Liver (tissue), 8 donors: ENCODE measurements at regions not wholly inside any gene's neighbourhood (a gene's known extent, or its start where the extent isn't known, plus 50 kb on each side); places are given as distances from the start of the nearest gene placed in this dataset.

Experiments
- DNase-seq: peaks from one replicate; pipeline ENCODE4 v3.0.0-alpha.2; 2017; ENCODE audit warnings: low spot score
- H3K27ac ChIP-seq, 2 donors: one replicate each; pipeline ENCODE4 v1.7.0; 2013; ENCODE audit warnings: inconsistent platforms in 2 of 2, low read length in 2 of 2, control low read depth in 1 of 2, low read depth in 1 of 2, mild to moderate bottlenecking in 1 of 2
- H3K27me3 ChIP-seq, 4 donors: one replicate each; pipeline versions ENCODE4 v1.6.1 to v1.7.0; 2013; ENCODE audit warnings: low read length in 3 of 4, inconsistent platforms in 1 of 4, mild to moderate bottlenecking in 1 of 4, moderate library complexity in 1 of 4; ENCODE audit not compliant: control insufficient read depth in 4 of 4, insufficient read depth in 4 of 4
- H3K36me3 ChIP-seq, 4 donors: one replicate each; pipeline versions ENCODE4 v1.6.1 to v1.7.0; 2013; ENCODE audit warnings: low read length in 3 of 4, mild to moderate bottlenecking in 3 of 4, low read depth in 1 of 4, moderate library complexity in 1 of 4; ENCODE audit not compliant: control insufficient read depth in 4 of 4, insufficient read depth in 3 of 4
- H3K4me1 ChIP-seq, 4 donors: one replicate each; pipeline versions ENCODE4 v1.6.1 to v1.7.0; 2013; ENCODE audit warnings: low read length in 3 of 4, mild to moderate bottlenecking in 3 of 4, moderate library complexity in 1 of 4; ENCODE audit not compliant: control insufficient read depth in 4 of 4, insufficient read depth in 4 of 4
- H3K4me3 ChIP-seq, 3 donors: one replicate each; pipeline versions ENCODE4 v1.6.1 to v1.7.0; 2013; ENCODE audit warnings: low read length in 3 of 3, control low read depth in 1 of 3, low read depth in 1 of 3, mild to moderate bottlenecking in 1 of 3
- H3K9ac ChIP-seq, 2 donors: one replicate each; pipeline ENCODE4 v1.7.0; 2013; ENCODE audit warnings: low read length in 2 of 2, mild to moderate bottlenecking in 2 of 2, moderate library complexity in 2 of 2, control low read depth in 1 of 2, low read depth in 1 of 2
- H3K9me3 ChIP-seq, 4 donors: one replicate each; pipeline versions ENCODE4 v1.6.1 to v1.7.0; 2013; ENCODE audit warnings: low read length in 3 of 4; ENCODE audit not compliant: control insufficient read depth in 4 of 4
- EGR1 ChIP-seq, 2 donors: IDR thresholded peaks; 2 replicates each; pipeline ENCODE4 v1.6.1; 2016 to 2018; ENCODE audit warnings: antibody characterized with exemption in 2 of 2, low read depth in 2 of 2
- FOXA1 ChIP-seq: IDR thresholded peaks from 2 replicates; pipeline ENCODE4 v1.6.1; 2016; ENCODE audit warnings: antibody characterized with exemption
- FOXA2 ChIP-seq: IDR thresholded peaks from 2 replicates; pipeline ENCODE4 v1.6.1; 2016; ENCODE audit warnings: antibody characterized with exemption
- GABPA ChIP-seq, 2 donors: IDR thresholded peaks in 1 of 2; conservative IDR thresholded peaks in 1 of 2; 2 replicates each; pipeline ENCODE4 v1.6.1; 2016; ENCODE audit warnings: antibody characterized with exemption in 2 of 2, mild to moderate bottlenecking in 1 of 2, moderate library complexity in 1 of 2
- HNF4A ChIP-seq, 2 donors: conservative IDR thresholded peaks; 2 replicates each; pipeline ENCODE4 v1.6.1; 2016; ENCODE audit warnings: antibody characterized with exemption in 2 of 2, mild to moderate bottlenecking in 2 of 2
- NR2F2 ChIP-seq: IDR thresholded peaks from 2 replicates; pipeline ENCODE4 v1.6.1; 2016; ENCODE audit warnings: antibody characterized with exemption
- RAD21 ChIP-seq, 2 donors: IDR thresholded peaks; 2 replicates each; pipeline ENCODE4 v1.6.1; 2016; ENCODE audit warnings: antibody characterized with exemption in 2 of 2, mild to moderate bottlenecking in 2 of 2
- RXRA ChIP-seq, 2 donors: IDR thresholded peaks; 2 replicates each; pipeline ENCODE4 v1.6.1; 2017 to 2018; ENCODE audit warnings: antibody characterized with exemption in 2 of 2, mild to moderate bottlenecking in 1 of 2
- SP1 ChIP-seq: IDR thresholded peaks from 2 replicates; pipeline ENCODE4 v1.6.1; 2018; ENCODE audit warnings: antibody characterized with exemption, mild to moderate bottlenecking
- TAF1 ChIP-seq: conservative IDR thresholded peaks from 2 replicates; pipeline ENCODE4 v1.6.1; 2016; ENCODE audit warnings: antibody characterized with exemption, mild to moderate bottlenecking
- YY1 ChIP-seq: IDR thresholded peaks from 2 replicates; pipeline ENCODE4 v1.6.1; 2016; ENCODE audit warnings: antibody characterized with exemption, mild to moderate bottlenecking
- WGBS: extraction: QIAGEN DNeasy Blood & Tissue Kit; methylation state at CpG from one replicate; pipeline ENCODE4 v1.1.7; 2013; 5-methylcytosine and 5-hydroxymethylcytosine counted together
- TF ChIP-seq, protein P1 (sequence below): IDR thresholded peaks from 2 replicates; pipeline ENCODE4 v1.6.1; 2016; ENCODE audit warnings: antibody characterized with exemption, mild to moderate bottlenecking
- TF ChIP-seq, protein P2 (sequence below): IDR thresholded peaks from 2 replicates; pipeline ENCODE4 v1.6.1; 2016; ENCODE audit warnings: antibody characterized with exemption
- TF ChIP-seq, protein P3 (sequence below): IDR thresholded peaks from 2 replicates; pipeline ENCODE4 v1.6.1; 2016; ENCODE audit warnings: antibody characterized with exemption
- TF ChIP-seq, protein P4 (sequence below): fragments of 150-350 bp; IDR thresholded peaks from 2 replicates; pipeline ENCODE4 v1.5.1; 2017; ENCODE audit warnings: improper control_type of control experiment, low read depth, low read length; ENCODE audit not compliant: missing input control
- donor health status: healthy.
- donor health status: healthy.
- donor health status: healthy.
- donor health status: healthy.
- donor health status: healthy.

DNA sequence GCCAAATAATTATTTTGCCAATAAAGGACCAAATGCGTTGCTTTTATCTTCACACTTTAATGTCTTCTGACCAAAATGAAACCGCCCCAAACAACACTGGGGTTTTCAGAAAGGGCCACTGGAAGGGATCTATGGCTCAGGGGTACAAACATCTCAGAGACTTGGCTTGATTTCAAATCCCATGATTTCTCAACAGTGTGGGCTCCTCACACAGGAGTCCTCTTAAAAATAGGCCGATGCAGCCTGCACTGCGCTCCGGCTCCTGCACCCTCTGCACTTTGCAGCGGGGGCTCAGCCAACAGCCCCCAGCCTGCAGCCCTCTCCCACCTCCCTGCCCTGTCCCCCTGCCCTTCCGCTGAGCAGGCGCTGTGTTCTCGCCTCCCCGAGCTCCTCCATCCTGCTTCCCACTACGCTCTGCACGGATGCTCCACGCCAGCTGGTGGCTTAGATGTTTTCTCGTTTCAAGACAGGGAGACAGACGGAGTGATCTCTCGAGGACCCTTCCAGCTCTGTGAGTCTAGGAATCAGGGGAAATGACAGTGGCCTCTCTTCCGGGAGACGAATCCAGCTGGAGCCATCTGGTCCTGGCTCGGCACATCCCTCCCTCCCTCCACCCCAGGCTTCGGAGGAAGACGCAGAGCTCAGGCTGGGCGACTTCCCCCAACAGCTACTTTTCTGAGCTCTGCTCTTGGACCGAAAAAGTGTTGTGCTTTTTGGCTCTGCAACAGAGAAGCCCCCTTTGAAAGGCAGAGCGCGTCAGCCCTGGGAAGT, 71.4 kb downstream of the KCNF1 start:
- no peak overlapping the region for H3K9ac ChIP-seq
- WGBS, result 70% methylated on average over 25 of the region's 25 CpGs
- no peak overlapping the region for H3K4me3 ChIP-seq
- no peaks in the 10 kb centered on the region for H3K9me3 ChIP-seq
- no peak for DNase-seq
- no peaks in the 10 kb centered on the region for H3K27me3 ChIP-seq
- H3K27ac ChIP-seq, result peak overlapping the region; percentile 17 to 54
- H3K36me3 ChIP-seq, result no peaks in the 10 kb centered on the region
- no peaks in the 10 kb centered on the region for H3K4me1 ChIP-seq
- TF ChIP-seq HNF4A (conservative IDR thresholded peaks at IDR 0.05) (no peak), SP1 (peak; percentile 17), TAF1 (no peak), RXRA (IDR thresholded peaks at IDR 0.05) (no peak)
- TF ChIP-seq, protein P1, sequence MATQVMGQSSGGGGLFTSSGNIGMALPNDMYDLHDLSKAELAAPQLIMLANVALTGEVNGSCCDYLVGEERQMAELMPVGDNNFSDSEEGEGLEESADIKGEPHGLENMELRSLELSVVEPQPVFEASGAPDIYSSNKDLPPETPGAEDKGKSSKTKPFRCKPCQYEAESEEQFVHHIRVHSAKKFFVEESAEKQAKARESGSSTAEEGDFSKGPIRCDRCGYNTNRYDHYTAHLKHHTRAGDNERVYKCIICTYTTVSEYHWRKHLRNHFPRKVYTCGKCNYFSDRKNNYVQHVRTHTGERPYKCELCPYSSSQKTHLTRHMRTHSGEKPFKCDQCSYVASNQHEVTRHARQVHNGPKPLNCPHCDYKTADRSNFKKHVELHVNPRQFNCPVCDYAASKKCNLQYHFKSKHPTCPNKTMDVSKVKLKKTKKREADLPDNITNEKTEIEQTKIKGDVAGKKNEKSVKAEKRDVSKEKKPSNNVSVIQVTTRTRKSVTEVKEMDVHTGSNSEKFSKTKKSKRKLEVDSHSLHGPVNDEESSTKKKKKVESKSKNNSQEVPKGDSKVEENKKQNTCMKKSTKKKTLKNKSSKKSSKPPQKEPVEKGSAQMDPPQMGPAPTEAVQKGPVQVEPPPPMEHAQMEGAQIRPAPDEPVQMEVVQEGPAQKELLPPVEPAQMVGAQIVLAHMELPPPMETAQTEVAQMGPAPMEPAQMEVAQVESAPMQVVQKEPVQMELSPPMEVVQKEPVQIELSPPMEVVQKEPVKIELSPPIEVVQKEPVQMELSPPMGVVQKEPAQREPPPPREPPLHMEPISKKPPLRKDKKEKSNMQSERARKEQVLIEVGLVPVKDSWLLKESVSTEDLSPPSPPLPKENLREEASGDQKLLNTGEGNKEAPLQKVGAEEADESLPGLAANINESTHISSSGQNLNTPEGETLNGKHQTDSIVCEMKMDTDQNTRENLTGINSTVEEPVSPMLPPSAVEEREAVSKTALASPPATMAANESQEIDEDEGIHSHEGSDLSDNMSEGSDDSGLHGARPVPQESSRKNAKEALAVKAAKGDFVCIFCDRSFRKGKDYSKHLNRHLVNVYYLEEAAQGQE, result no peak
- TF ChIP-seq, protein P2, sequence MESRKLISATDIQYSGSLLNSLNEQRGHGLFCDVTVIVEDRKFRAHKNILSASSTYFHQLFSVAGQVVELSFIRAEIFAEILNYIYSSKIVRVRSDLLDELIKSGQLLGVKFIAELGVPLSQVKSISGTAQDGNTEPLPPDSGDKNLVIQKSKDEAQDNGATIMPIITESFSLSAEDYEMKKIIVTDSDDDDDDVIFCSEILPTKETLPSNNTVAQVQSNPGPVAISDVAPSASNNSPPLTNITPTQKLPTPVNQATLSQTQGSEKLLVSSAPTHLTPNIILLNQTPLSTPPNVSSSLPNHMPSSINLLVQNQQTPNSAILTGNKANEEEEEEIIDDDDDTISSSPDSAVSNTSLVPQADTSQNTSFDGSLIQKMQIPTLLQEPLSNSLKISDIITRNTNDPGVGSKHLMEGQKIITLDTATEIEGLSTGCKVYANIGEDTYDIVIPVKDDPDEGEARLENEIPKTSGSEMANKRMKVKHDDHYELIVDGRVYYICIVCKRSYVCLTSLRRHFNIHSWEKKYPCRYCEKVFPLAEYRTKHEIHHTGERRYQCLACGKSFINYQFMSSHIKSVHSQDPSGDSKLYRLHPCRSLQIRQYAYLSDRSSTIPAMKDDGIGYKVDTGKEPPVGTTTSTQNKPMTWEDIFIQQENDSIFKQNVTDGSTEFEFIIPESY, result no peak
- TF ChIP-seq, protein P3, sequence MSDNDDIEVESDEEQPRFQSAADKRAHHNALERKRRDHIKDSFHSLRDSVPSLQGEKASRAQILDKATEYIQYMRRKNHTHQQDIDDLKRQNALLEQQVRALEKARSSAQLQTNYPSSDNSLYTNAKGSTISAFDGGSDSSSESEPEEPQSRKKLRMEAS, result no peak

DNA sequence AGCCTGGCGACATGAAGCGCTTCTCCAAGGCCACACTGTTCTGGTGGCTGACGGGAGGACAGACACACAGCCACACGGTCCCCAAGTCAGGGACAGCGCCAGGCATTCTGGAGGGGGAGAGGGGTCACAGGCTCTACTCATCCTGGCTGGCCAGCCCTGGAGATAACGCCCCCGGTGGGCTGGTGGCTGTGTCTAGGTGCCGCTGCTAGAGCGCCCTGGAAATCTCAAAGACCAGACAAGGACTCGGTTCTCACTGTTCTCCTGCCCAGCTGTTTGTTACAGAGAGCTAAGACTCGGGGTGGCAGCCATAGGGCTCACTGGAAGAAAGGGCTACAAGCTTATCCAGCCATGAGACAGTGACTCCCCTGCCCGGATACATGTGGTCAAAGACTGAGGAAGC, 72.0 kb downstream of the KCNF1 start:
- Histone ChIP-seq H3K4me3 (no peak overlapping the region), H3K27ac (peak overlapping the region in 1 of 2 donors; percentile 17), H3K4me1 (no peaks in the 10 kb centered on the region), H3K36me3 (no peaks in the 10 kb centered on the region), H3K9ac (no peak overlapping the region), H3K27me3 (no peaks in the 10 kb centered on the region), H3K9me3 (no peaks in the 10 kb centered on the region)
- TF ChIP-seq NR2F2 (no peak), GABPA (IDR thresholded peaks at IDR 0.05 in 1 of 2, conservative IDR thresholded peaks at IDR 0.05 in 1 of 2) (no peak), SP1 (no peak), HNF4A (conservative IDR thresholded peaks at IDR 0.05) (no peak), FOXA1 (no peak), FOXA2 (no peak), YY1 (no peak), TAF1 (no peak), EGR1 (IDR thresholded peaks at IDR 0.05; ENCODE audit: low read depth in 2 of 2) (no peak), RAD21 (IDR thresholded peaks at IDR 0.05) (no peak)
- TF ChIP-seq, protein P3, result no peak
- TF ChIP-seq, protein P2, result no peak
- TF ChIP-seq, protein P4, sequence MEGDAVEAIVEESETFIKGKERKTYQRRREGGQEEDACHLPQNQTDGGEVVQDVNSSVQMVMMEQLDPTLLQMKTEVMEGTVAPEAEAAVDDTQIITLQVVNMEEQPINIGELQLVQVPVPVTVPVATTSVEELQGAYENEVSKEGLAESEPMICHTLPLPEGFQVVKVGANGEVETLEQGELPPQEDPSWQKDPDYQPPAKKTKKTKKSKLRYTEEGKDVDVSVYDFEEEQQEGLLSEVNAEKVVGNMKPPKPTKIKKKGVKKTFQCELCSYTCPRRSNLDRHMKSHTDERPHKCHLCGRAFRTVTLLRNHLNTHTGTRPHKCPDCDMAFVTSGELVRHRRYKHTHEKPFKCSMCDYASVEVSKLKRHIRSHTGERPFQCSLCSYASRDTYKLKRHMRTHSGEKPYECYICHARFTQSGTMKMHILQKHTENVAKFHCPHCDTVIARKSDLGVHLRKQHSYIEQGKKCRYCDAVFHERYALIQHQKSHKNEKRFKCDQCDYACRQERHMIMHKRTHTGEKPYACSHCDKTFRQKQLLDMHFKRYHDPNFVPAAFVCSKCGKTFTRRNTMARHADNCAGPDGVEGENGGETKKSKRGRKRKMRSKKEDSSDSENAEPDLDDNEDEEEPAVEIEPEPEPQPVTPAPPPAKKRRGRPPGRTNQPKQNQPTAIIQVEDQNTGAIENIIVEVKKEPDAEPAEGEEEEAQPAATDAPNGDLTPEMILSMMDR, result no peak
- TF ChIP-seq, protein P1, result no peak
- 66% methylated on average over 12 of the region's 12 CpGs for WGBS
- no peak for DNase-seq
